HepG2 (cell line): ENCODE measurements at regions not wholly inside any gene's neighbourhood (a gene's known extent, or its start where the extent isn't known, plus 50 kb on each side); places are given as distances from the start of the nearest gene placed in this dataset.

ENCODE experiments used
- ATAC-seq: fragments of 200-7000 bp; cut with Tn5 transposase; 3 replicates; pipeline ENCODE4 v1.9.1; 2020; ENCODE audit warnings: mild to moderate bottlenecking, moderate library complexity
- BruUV-seq: library from RNA; stranded (reverse); fragments of 400-500 nt; replicated peaks from 2 replicates; lab custom pipeline; 2021; lab: Mats Ljungman, UMichigan
- CTCF ChIA-PET: fragments of 300-600 bp; formaldehyde crosslinking; extraction: SDS; loops from one replicate; lab custom pipeline; 2021; ENCODE audit warnings: low total read pairs, inconsistent platforms, low intra/inter-chr PET ratio; lab: Yijun Ruan, JAX
- POLR2A ChIA-PET: fragments of 350-600 bp; sonication (Branson Sonifier 250); formaldehyde crosslinking; loops from one replicate; lab custom pipeline; 2020; ENCODE audit warnings: antibody characterized with exemption, inconsistent platforms; lab: Yijun Ruan, JAX
- DNase-seq: peaks from one replicate; pipeline ENCODE4 v3.0.0-alpha.2; 2015; ENCODE audit warnings: low spot score
- FAIRE-seq: peaks from 3 replicates; lab custom pipeline; 2011; peaks lifted over from hg19 to GRCh38; lab: Jason Lieb, UNC
- H2AFZ ChIP-seq: one replicate; pipeline ENCODE4 v1.6.1; 2011; ENCODE audit warnings: low read length, inconsistent platforms
- H3K27ac ChIP-seq: fragments of 300-600 bp; 3 replicates; pipeline ENCODE4 v1.8.0; 2011; ENCODE audit warnings: mixed run types, mild to moderate bottlenecking, mixed read lengths, low read length, inconsistent platforms; ENCODE audit not compliant: insufficient read depth; ENCODE audit errors: extremely low read length
- H3K27me3 ChIP-seq, 2 experiments: fragments of 200-600 bp in 1 of 2; 2 replicates in 1 of 2; 3 replicates in 1 of 2; pipeline versions ENCODE4 v1.6.0 to v1.8.0; 2011; ENCODE audit warnings: low read length in 2 of 2, mild to moderate bottlenecking in 2 of 2, moderate library complexity in 2 of 2, inconsistent platforms in 1 of 2; ENCODE audit not compliant: insufficient read depth in 2 of 2, control insufficient read depth in 1 of 2
- H3K36me3 ChIP-seq, 2 experiments: fragments of 200-600 bp in 1 of 2; replicated peaks in 1 of 2; 2 replicates in 1 of 2; 3 replicates in 1 of 2; pipeline versions ENCODE4 v1.5.1 to v1.8.0; 2011; ENCODE audit warnings: low read length in 2 of 2, inconsistent platforms in 1 of 2; ENCODE audit not compliant: insufficient read depth in 2 of 2, control insufficient read depth in 1 of 2
- H3K4me1 ChIP-seq: 2 replicates; pipeline ENCODE4 v1.5.1; 2012; ENCODE audit warnings: low read length, inconsistent platforms; ENCODE audit not compliant: insufficient read depth
- H3K4me2 ChIP-seq: 2 replicates; pipeline ENCODE4 v1.6.0; 2011; ENCODE audit warnings: low read depth, low read length, inconsistent platforms
- H3K4me3 ChIP-seq, 3 experiments: fragments of 200-600 bp in 1 of 3; sonication (generic), shearing (Covaris generic) in 1 of 3; replicated peaks in 1 of 3; 2 replicates each; pipeline ENCODE4 v1.5.1; 2011 to 2016; ENCODE audit warnings: low read length in 3 of 3, inconsistent platforms in 2 of 3, low read depth in 2 of 3, mild to moderate bottlenecking in 2 of 3, control low read depth in 1 of 3, mixed read lengths in 1 of 3; ENCODE audit not compliant: insufficient read depth in 1 of 3
- H3K79me2 ChIP-seq: one replicate; pipeline ENCODE4 v1.6.1; 2011; ENCODE audit warnings: low read length, inconsistent platforms; ENCODE audit not compliant: insufficient read depth
- H3K9ac ChIP-seq: 2 replicates; pipeline ENCODE4 v1.6.0; 2011; ENCODE audit warnings: mild to moderate bottlenecking, low read depth, low read length, inconsistent platforms; ENCODE audit not compliant: insufficient read depth
- H3K9me3 ChIP-seq: 2 replicates; pipeline ENCODE4 v1.5.1; 2012; ENCODE audit warnings: mild to moderate bottlenecking, low read length
- H4K20me1 ChIP-seq: 2 replicates; pipeline ENCODE4 v1.6.0; 2011; ENCODE audit warnings: inconsistent platforms, mild to moderate bottlenecking, low read length, moderate library complexity; ENCODE audit not compliant: insufficient read depth
- ATF7 ChIP-seq, 2 experiments: fragments of 450-650 bp in 1 of 2; sonication (generic) in 1 of 2; formaldehyde crosslinking in 1 of 2; IDR thresholded peaks; 2 replicates each; pipeline versions ENCODE4 v1.4.0 to v1.6.1; 2016 to 2020; ENCODE audit warnings: antibody characterized with exemption in 1 of 2, mild to moderate bottlenecking in 1 of 2, missing genetic modification reagents in 1 of 2
- CCAR2 ChIP-seq: fragments of 200-400 bp; formaldehyde crosslinking; optimal IDR thresholded peaks from 2 replicates; pipeline ENCODE3; 2018; ENCODE audit warnings: low read depth, mild to moderate bottlenecking, low read length, moderate library complexity
- CREB1 ChIP-seq, 2 experiments: fragments of 450-650 bp in 1 of 2; IDR thresholded peaks; 2 replicates each; pipeline ENCODE4 v1.6.1; 2016 to 2017; ENCODE audit warnings: control low read depth in 1 of 2, mild to moderate bottlenecking in 1 of 2, missing compliant biosample characterization in 1 of 2, missing genetic modification characterization in 1 of 2
- MAFF ChIP-seq: IDR thresholded peaks from 2 replicates; pipeline ENCODE4 v1.6.1; 2011; ENCODE audit warnings: low read depth, low read length, improper control_type of control experiment
- MEIS1 ChIP-seq: sonication (generic); formaldehyde crosslinking; IDR thresholded peaks from 2 replicates; pipeline ENCODE4 v1.9.0; 2021; ENCODE audit warnings: mild to moderate bottlenecking, missing genetic modification reagents, moderate library complexity, borderline replicate concordance
- MTA1 ChIP-seq: sonication (generic); formaldehyde crosslinking; IDR thresholded peaks from 2 replicates; pipeline ENCODE4 v1.4.0; 2020; ENCODE audit warnings: missing genetic modification reagents, mild to moderate bottlenecking, borderline replicate concordance
- NR1H2 ChIP-seq: sonication (generic); formaldehyde crosslinking; IDR thresholded peaks from 2 replicates; pipeline ENCODE4 v1.8.1; 2022; ENCODE audit warnings: low read depth, missing genetic modification reagents, borderline replicate concordance
- ZFP82 ChIP-seq: sonication (generic); formaldehyde crosslinking; IDR thresholded peaks from 2 replicates; pipeline ENCODE4 v1.5.1; 2020; ENCODE audit warnings: mild to moderate bottlenecking, missing genetic modification reagents, borderline replicate concordance
- ZNF543 ChIP-seq: sonication (generic); formaldehyde crosslinking; IDR thresholded peaks from 2 replicates; pipeline ENCODE4 v1.4.0; 2020; ENCODE audit warnings: mild to moderate bottlenecking, missing genetic modification reagents
- ZSCAN12 ChIP-seq: sonication (generic); formaldehyde crosslinking; IDR thresholded peaks from 2 replicates; pipeline ENCODE4 v1.9.0; 2021; ENCODE audit warnings: mild to moderate bottlenecking, missing genetic modification reagents
- WGBS: methylation state at CpG from one replicate; pipeline ENCODE4 v1.1.6; 2017; ENCODE audit warnings: low lambda C conversion rate; 5-methylcytosine and 5-hydroxymethylcytosine counted together
- in situ Hi-C: cut with HindIII; loops from 2 replicates; pipeline ENCODE4 v1.10.0; 2017; ENCODE audit warnings: low pct_unique_long_range_greater_than_20kb; ENCODE audit not compliant: extremely low pct_ligation_motif_present
- intact Hi-C: fragments of 100-400 bp; cut with micrococcal nuclease; formaldehyde crosslinking; loops from one replicate; pipeline ENCODE4 v1.10.0; 2022; ENCODE audit not compliant: unreplicated experiment
- TF ChIP-seq, protein P1 (sequence below): sonication (generic); formaldehyde crosslinking; IDR thresholded peaks from 2 replicates; pipeline ENCODE4 v1.5.0; 2020; ENCODE audit warnings: mild to moderate bottlenecking, missing genetic modification reagents, moderate library complexity

DNA sequence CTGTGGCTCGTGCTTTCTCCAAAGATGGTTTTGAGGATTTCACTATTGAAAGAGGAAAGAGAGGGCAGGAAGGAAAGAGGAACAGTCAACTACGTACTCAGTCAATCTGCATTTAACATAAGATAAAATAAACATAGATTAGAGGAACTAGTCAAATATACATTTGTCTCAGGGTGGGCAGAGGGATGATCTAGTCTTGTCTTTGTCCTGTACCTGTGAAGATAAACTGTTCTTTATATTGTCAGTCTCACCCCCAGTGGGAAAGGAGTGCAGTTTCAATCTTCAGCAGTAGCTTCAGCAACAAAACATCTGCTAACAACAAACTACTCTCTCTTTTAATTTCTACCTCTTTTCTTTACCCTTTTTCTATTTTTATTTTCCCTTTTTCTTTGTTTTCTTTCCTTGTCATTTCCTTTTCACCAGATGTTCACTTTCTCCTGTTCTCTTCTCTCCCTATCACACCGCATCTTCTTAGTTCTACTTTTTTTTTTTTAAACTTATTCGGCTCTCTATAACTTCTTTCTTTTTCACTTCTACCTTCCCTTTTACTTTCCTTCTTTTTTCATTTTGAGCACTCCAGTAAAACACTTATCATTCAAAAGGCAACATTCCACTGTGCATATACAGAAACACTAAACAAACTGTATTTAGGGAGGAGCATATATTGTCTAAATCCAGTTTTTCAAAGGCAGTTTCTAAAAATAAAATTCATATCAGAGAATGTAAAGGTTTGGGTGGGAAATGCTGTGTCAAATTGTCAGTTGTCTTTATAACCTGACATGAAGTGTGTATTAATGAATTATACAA lies 51.4 kb upstream of the GUCY1A1 start (continued):
- TF ChIP-seq NR1H2 (CRISPR knock-in tag) (no peak), MTA1 (CRISPR knock-in tag) (no peak)

DNA sequence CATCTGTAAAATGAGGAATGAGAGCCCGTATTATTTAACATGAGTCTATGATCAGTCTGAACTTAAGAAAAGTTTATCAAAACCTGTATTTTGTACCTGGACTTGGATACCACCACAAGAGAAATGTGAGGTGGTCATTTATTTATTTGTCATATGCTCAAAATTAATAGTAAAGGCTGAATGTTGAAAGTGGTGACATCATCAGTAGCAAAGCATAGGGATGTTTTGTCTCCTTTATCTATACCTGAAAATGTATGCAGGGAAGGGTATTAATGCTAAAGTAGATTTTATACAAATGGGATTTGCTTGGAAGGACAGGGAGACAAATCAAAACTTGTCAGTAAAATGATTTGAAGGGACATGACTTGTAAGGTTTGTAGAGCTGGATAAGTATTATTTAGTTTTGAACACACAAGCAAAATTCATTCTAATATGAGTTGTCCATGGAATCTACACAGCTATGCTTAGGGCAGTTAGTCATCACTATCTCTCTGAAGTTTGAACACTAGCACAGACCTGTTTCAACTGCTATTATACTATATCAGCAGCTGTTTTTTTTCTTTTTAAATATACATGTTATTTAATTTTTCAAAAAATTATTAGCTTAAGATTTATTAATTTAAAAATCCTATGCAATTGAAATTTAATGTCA lies 52.4 kb upstream of the GUCY1A1 start:
- Histone ChIP-seq H3K4me3 (no peak overlapping the region), H3K27ac (no peak overlapping the region), H3K27me3 (no peaks in the 10 kb centered on the region), H4K20me1 (no peaks in the 10 kb centered on the region), H3K9me3 (no peaks in the 10 kb centered on the region), H3K4me1 (no peaks in the 10 kb centered on the region), H2AFZ (no peak overlapping the region), H3K36me3 (no peaks in the 10 kb centered on the region), H3K9ac (no peak overlapping the region), H3K79me2 (no peaks in the 10 kb centered on the region), H3K4me2 (no peak overlapping the region)
- intact Hi-C loops (no loop called here), in situ Hi-C loops (no loop called here)
- FAIRE-seq (no peak), ATAC-seq (no peak), DNase-seq (no peak)
- CTCF ChIA-PET, result no interaction called here
- no peak for TF ChIP-seq ZSCAN12 (CRISPR knock-in tag)
- TF ChIP-seq CREB1 (IDR thresholded peaks at IDR 0.05), result 0 out of 2 replicates have a peak, but pooled peaks have one; percentile 34
- TF ChIP-seq CREB1 (CRISPR knock-in tag; IDR thresholded peaks at IDR 0.05), result no peak
- TF ChIP-seq ZNF543 (CRISPR knock-in tag), result no peak
- TF ChIP-seq MAFF, result no peak
- no peak for TF ChIP-seq CCAR2
- TF ChIP-seq, protein P1, sequence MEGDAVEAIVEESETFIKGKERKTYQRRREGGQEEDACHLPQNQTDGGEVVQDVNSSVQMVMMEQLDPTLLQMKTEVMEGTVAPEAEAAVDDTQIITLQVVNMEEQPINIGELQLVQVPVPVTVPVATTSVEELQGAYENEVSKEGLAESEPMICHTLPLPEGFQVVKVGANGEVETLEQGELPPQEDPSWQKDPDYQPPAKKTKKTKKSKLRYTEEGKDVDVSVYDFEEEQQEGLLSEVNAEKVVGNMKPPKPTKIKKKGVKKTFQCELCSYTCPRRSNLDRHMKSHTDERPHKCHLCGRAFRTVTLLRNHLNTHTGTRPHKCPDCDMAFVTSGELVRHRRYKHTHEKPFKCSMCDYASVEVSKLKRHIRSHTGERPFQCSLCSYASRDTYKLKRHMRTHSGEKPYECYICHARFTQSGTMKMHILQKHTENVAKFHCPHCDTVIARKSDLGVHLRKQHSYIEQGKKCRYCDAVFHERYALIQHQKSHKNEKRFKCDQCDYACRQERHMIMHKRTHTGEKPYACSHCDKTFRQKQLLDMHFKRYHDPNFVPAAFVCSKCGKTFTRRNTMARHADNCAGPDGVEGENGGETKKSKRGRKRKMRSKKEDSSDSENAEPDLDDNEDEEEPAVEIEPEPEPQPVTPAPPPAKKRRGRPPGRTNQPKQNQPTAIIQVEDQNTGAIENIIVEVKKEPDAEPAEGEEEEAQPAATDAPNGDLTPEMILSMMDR (CRISPR knock-in tag), result no peak
- TF ChIP-seq MEIS1, result no peak
- TF ChIP-seq ZFP82 (CRISPR knock-in tag), result no peak
- peak; percentile 78 for TF ChIP-seq ATF7 (IDR thresholded peaks at IDR 0.05)
- no peak for TF ChIP-seq ATF7 (CRISPR knock-in tag; IDR thresholded peaks at IDR 0.05)
- BruUV-seq, result no TSS peak
- WGBS, result 0% methylated on average over 1 of the region's 1 CpG
- POLR2A ChIA-PET, result no interaction called here
